ENCODE measurements at regions not wholly inside any gene's neighbourhood (a gene's known extent, or its start where the extent isn't known, plus 50 kb on each side); places are given as distances from the start of the nearest gene placed in this dataset.

- Mint-ChIP-seq H3K4me3 (no peak overlapping the region), H3K9me3 (no peaks in the 10 kb centered on the region), H3K27me3 (no peaks in the 10 kb centered on the region), H3K36me3 (ENCODE audit: low read depth) (no peaks in the 10 kb centered on the region), H3K4me1 (no peaks in the 10 kb centered on the region), H3K27ac (no peak overlapping the region)
- POLR2A ChIA-PET: no interaction called here
- TF ChIP-seq CTCF (IDR thresholded peaks at IDR 0.05): no peak
- intact Hi-C loops (cut with micrococcal nuclease): no loop called here
- CTCF ChIA-PET: interaction anchor here (1.2 kb wide), 1 partner anchor 50 kb away, joined by 3 read pairs; no protein-coding TSS in a partner anchor
- DNase-seq (no peak), ATAC-seq (ENCODE audit: low read depth) (no peak)
These were observed 252.8 kb downstream of the CDH26 start for GRCh38 chr20:60210779-60211617.

- Mint-ChIP-seq H3K4me1 (no peaks in the 10 kb centered on the region), H3K9me3 (no peaks in the 10 kb centered on the region), H3K36me3 (ENCODE audit: low read depth) (no peaks in the 10 kb centered on the region), H3K27ac (no peak overlapping the region), H3K4me3 (no peak overlapping the region), H3K27me3 (no peaks in the 10 kb centered on the region)
- ATAC-seq (ENCODE audit: low read depth) (no peak), DNase-seq (no peak)
- TF ChIP-seq CTCF (IDR thresholded peaks at IDR 0.05): no peak
- ChIA-PET CTCF (no interaction called here), POLR2A (no interaction called here)
- intact Hi-C loops (cut with micrococcal nuclease): no loop called here
These were observed 253.6 kb downstream of the CDH26 start for GRCh38 chr20:60211618-60212463.

GRCh38 chr20:60212695-60213094, 254.5 kb downstream of the CDH26 start:
- POLR2A ChIA-PET: no interaction called here

GRCh38 chr20:60213126-60213893, 255.1 kb downstream of the CDH26 start:
- no peak for DNase-seq
- no peak overlapping the region for H3K4me3 Mint-ChIP-seq
- no peaks in the 10 kb centered on the region for H3K4me1 Mint-ChIP-seq
- no peaks in the 10 kb centered on the region for H3K9me3 Mint-ChIP-seq
- POLR2A ChIA-PET: no interaction called here
- intact Hi-C loops (cut with micrococcal nuclease): no loop called here
- TF ChIP-seq CTCF (IDR thresholded peaks at IDR 0.05): no peak
- no peak for ATAC-seq (ENCODE audit: low read depth)
- H3K36me3 Mint-ChIP-seq (ENCODE audit: low read depth): no peaks in the 10 kb centered on the region
- no peaks in the 10 kb centered on the region for H3K27me3 Mint-ChIP-seq
- no peak overlapping the region for H3K27ac Mint-ChIP-seq
- CTCF ChIA-PET: no interaction called here

More at GRCh38 chr20:60212695-60213094, 254.5 kb downstream of the CDH26 start:
- CTCF ChIA-PET: no interaction called here
- Mint-ChIP-seq H3K9me3 (no peaks in the 10 kb centered on the region), H3K27me3 (no peaks in the 10 kb centered on the region), H3K36me3 (ENCODE audit: low read depth) (no peaks in the 10 kb centered on the region), H3K27ac (no peak overlapping the region), H3K4me3 (no peak overlapping the region), H3K4me1 (no peaks in the 10 kb centered on the region)
- ATAC-seq (ENCODE audit: low read depth): no peak
- intact Hi-C loops (cut with micrococcal nuclease): no loop called here
- no peak for TF ChIP-seq CTCF (IDR thresholded peaks at IDR 0.05)
- DNase-seq: no peak

Measured in activated B cell treated with CpG ODN at 0.5 μM for 24 hours (primary cell).